Adrenal gland (tissue), 9 donors: ENCODE measurements at regions not wholly inside any gene's neighbourhood (a gene's known extent, or its start where the extent isn't known, plus 50 kb on each side); places are given as distances from the start of the nearest gene placed in this dataset.
"Not testable (repeated sequence)": the region's sequence is repeated elsewhere in the genome, so short reads cannot be mapped to it uniquely, and the experiment has no call there.

Source experiments
- DNase-seq, 7 donors: peaks; one replicate each; pipeline ENCODE4 v3.0.0-alpha.2; 2019 to 2020
- H3K27ac ChIP-seq, 5 donors: fragments of 200-600 bp; sonication (generic) in 4 of 5; 1 replicate in 3 of 5; 2 replicates in 2 of 5; pipeline versions ENCODE4 v1.5.1 to v1.8.0; 2016 to 2020; ENCODE audit warnings: mild to moderate bottlenecking in 1 of 5
- H3K27me3 ChIP-seq: fragments of 200-600 bp; 2 replicates; pipeline ENCODE4 v1.8.0; 2021
- H3K36me3 ChIP-seq, 2 donors: fragments of 200-600 bp; replicated peaks in 1 of 2; 1 replicate in 1 of 2; 2 replicates in 1 of 2; pipeline versions ENCODE4 v1.5.1 to v1.8.0; 2018 to 2022
- H3K4me1 ChIP-seq, 2 donors: fragments of 200-600 bp; replicated peaks in 1 of 2; 1 replicate in 1 of 2; 2 replicates in 1 of 2; pipeline versions ENCODE4 v1.5.1 to v1.8.0; 2018 to 2021
- H3K4me3 ChIP-seq, 4 donors: fragments of 200-600 bp; sonication (generic) in 3 of 4; one replicate each; pipeline ENCODE4 v1.5.1; 2016 to 2018
- H3K9me3 ChIP-seq, 3 donors: fragments of 200-600 bp; sonication (generic) in 1 of 3; replicated peaks in 1 of 3; 1 replicate in 2 of 3; 2 replicates in 1 of 3; pipeline versions ENCODE4 v1.5.1 to v1.8.0; 2016 to 2021
- POLR2A ChIP-seq, 2 donors: fragments of 450-650 bp; IDR thresholded peaks; one replicate each; pipeline ENCODE4 v1.6.1; 2017; ENCODE audit warnings: antibody characterized with exemption in 2 of 2, mild to moderate bottlenecking in 2 of 2, moderate library complexity in 1 of 2
- WGBS, 4 donors: extraction: QIAGEN DNeasy Blood & Tissue Kit in 2 of 4; methylation state at CpG; one replicate each; pipeline versions ENCODE4 v1.1.5 to v1.1.7; 2013 to 2017; 5-methylcytosine and 5-hydroxymethylcytosine counted together
- intact Hi-C, 2 donors: fragments of 100-400 bp; cut with DNase I; formaldehyde crosslinking; loops; one replicate each; pipeline versions ENCODE4 v1.14.1 to v1.15.0; 2022 to 2023
- TF ChIP-seq, protein P1 (sequence below), 6 experiments: fragments of 450-650 bp in 4 of 6; fragments of 200-600 bp in 2 of 6; sonication (generic) in 1 of 6; IDR thresholded peaks; 1 replicate in 5 of 6; 2 replicates in 1 of 6; pipeline versions ENCODE4 v1.5.1 to v1.8.0; 2016 to 2021; ENCODE audit warnings: antibody characterized with exemption in 6 of 6, mild to moderate bottlenecking in 2 of 6, moderate library complexity in 1 of 6
- donor health status: healthy with polysubstance abuse.
- donor health status: Bipolar disorder and iron deficiency.
- donor health status: DM: yes; HTN: yes; CAD: no.
- donor health status: DM: no; HTN: no; CAD: no.
- donor health status: DM: no; HTN: no; CAD: no.

DNA sequence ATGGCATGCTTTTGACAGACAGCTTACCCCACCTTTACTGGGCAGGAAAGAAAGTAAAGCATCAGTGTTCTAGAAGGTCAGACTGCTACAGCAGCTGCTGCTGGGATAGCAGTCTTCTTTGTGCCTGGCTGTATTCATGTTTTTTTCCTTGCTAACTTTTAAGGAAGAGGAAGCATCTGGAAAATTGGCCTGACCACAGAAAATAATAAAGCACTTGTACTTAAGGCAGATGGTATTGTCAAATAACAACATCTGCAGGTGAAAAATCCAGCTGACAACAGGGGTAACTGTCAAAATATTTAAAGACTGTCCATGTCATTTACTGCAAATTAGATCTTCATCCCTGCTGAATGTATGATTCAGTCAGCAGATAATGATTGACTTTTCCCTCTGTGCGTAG, 229.0 kb downstream of the OXSM start:
- WGBS, 4 donors = 84 to 95% (median 89%) methylated on average over 1 of the region's 1 CpG
- no peak for DNase-seq
- Histone ChIP-seq H3K9me3 (no peaks in the 10 kb centered on the region), H3K4me1 (no peaks in the 10 kb centered on the region), H3K27me3 (no peaks in the 10 kb centered on the region), H3K36me3 (no peaks in the 10 kb centered on the region), H3K4me3 (no peak overlapping the region), H3K27ac (no peak overlapping the region)
- intact Hi-C loops = no loop called here
- TF ChIP-seq, protein P1, sequence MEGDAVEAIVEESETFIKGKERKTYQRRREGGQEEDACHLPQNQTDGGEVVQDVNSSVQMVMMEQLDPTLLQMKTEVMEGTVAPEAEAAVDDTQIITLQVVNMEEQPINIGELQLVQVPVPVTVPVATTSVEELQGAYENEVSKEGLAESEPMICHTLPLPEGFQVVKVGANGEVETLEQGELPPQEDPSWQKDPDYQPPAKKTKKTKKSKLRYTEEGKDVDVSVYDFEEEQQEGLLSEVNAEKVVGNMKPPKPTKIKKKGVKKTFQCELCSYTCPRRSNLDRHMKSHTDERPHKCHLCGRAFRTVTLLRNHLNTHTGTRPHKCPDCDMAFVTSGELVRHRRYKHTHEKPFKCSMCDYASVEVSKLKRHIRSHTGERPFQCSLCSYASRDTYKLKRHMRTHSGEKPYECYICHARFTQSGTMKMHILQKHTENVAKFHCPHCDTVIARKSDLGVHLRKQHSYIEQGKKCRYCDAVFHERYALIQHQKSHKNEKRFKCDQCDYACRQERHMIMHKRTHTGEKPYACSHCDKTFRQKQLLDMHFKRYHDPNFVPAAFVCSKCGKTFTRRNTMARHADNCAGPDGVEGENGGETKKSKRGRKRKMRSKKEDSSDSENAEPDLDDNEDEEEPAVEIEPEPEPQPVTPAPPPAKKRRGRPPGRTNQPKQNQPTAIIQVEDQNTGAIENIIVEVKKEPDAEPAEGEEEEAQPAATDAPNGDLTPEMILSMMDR (IDR thresholded peaks at IDR 0.05) = no peak
- TF ChIP-seq POLR2A (IDR thresholded peaks at IDR 0.05) = no peak

DNA sequence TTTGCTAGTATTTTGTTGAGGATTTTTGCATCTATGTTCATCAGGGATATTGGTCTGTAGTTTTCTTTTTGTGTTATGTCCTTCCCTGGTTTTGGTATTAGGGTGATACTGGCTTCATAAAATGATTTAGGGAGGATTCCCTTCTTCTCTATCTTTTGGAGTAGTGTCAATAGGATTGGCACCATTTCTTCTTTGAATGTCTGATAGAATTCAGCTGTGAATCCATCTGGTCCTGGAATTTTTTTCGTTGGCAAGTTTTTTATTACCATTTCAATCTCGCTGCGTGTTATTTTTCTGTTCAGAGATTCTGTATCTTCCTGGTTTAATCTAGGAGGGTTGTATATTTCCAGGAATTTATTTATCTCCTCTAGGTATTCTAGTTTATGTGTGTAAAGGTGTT, 234.3 kb downstream of the OXSM start:
- intact Hi-C loops, H3K9me3 ChIP-seq, H3K4me1 ChIP-seq, DNase-seq, H3K36me3 ChIP-seq, H3K27me3 ChIP-seq, H3K4me3 ChIP-seq, H3K27ac ChIP-seq: not testable (repeated sequence)
- 84 to 92% (median 84%) methylated on average over 3 of the region's 3 CpGs for WGBS, 4 donors

DNA sequence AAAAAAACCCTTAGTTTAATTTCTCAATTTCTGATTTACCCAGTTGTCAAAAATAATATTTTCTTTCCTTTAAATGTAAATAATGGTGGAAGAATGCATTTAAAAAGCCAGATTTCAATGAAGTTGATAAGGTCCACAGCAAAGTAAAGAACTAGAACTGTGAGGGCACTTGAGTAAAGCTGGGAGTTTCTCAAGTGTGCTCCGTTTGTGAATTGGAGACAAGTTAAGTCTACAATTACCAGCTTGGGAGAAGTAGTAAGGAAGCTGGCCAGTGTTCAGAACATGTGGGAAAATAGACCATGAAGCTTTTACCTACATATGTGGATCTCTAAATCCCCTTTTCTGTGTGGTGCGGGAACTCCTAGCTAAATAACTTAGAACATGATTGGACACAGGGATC, 239.4 kb downstream of the OXSM start:
- WGBS, 4 donors = 72 to 88% (median 77%) methylated on average over 2 of the region's 2 CpGs
- H3K4me1 ChIP-seq = no peaks in the 10 kb centered on the region
- H3K36me3 ChIP-seq = no peaks in the 10 kb centered on the region
- H3K27me3 ChIP-seq = peaks cover 3% of the 10 kb centered on the region
- DNase-seq = no peak
- intact Hi-C loops = no loop called here
- H3K27ac ChIP-seq = no peak overlapping the region
- H3K9me3 ChIP-seq = no peaks in the 10 kb centered on the region
- TF ChIP-seq POLR2A (IDR thresholded peaks at IDR 0.05) = no peak
- TF ChIP-seq, protein P1 (IDR thresholded peaks at IDR 0.05) = no peak
- H3K4me3 ChIP-seq = no peak overlapping the region

DNA sequence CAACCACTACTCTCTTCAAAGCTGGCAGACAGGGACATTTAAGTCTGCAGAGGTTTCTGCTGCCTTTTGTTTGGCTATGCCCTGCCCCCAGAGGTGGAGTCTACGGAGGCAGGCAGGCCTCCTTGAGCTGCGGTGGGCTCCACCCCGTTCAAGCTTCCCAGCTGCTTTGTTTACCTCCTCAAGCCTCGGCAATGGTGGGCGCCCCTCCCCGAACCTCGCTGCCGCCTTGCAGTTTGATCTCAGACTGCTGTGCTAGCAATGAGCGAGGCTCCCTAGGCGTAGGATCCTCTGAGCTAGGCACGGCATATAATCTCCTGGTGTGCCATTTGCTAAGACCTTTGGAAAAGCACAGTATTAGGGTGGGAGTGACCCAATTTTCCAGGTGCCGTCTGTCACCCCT, 252.2 kb downstream of the OXSM start:
- H3K36me3 ChIP-seq, H3K27me3 ChIP-seq, H3K4me1 ChIP-seq, DNase-seq, intact Hi-C loops, H3K4me3 ChIP-seq, H3K27ac ChIP-seq, H3K9me3 ChIP-seq: not testable (repeated sequence)
- 83 to 98% (median 85%) methylated on average over 5 to 12 of the region's 12 CpGs for WGBS, 4 donors

DNA sequence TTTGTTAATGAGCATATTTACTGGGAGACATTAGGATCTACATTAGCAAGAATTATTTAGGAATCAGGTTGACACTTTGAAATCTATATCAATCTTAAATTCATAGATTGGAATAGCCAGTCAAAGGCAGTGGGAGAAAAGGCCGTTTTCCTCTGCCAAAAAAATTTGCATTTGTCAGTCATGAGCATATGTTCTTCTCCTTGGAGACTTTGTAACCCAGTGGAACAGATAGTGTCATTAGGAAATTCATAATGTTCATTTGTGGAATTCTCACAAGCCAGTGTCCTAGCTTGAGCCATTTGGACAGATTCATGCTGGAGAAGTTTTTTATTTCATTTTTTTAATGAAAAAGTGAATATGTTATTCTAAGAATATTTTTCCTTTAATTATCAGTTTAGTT, 260.1 kb downstream of the OXSM start:
- WGBS, 4 donors = 33 to 51% (median 43%) methylated on average over 1 of the region's 1 CpG
- H3K27ac ChIP-seq = no peak overlapping the region

More for the DNA sequence above, 260.1 kb downstream of the OXSM start:
- no peaks in the 10 kb centered on the region for H3K4me1 ChIP-seq
- H3K9me3 ChIP-seq = no peaks in the 10 kb centered on the region
- no peak for TF ChIP-seq POLR2A (IDR thresholded peaks at IDR 0.05)
- TF ChIP-seq, protein P1 (IDR thresholded peaks at IDR 0.05) = no peak
- H3K4me3 ChIP-seq = no peak overlapping the region
- no peaks in the 10 kb centered on the region for H3K36me3 ChIP-seq
- intact Hi-C loops = no loop called here
- no peak for DNase-seq
- H3K27me3 ChIP-seq = no peaks in the 10 kb centered on the region
